ENCODE measurements at regions not wholly inside any gene's neighbourhood (a gene's known extent, or its start where the extent isn't known, plus 50 kb on each side); places are given as distances from the start of the nearest gene placed in this dataset.

DNA sequence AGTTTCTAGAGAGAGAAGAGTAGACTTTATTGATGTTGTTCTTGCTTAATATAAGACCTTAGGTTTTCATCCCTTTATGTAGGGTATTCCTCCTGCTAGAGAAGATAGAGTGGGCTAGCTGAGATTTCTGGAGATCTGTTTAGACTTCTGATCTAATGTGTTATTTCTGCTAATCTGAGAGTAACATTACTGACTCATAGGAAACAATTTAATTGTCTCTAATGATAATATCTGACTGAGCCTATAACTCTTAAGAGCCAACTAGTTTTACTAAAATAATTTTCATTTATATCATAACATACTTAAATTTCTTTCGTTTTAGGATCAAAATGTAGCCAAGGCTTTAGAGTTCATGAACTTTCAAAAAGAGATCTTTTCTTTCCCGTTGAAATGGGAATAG, 618.7 kb upstream of the ZEB2 start:
- Histone ChIP-seq H3K27me3 (no peaks in the 10 kb centered on the region), H3K4me3 (ENCODE audit: low read depth in 1 of 2, low read length in 1 of 2) (no peak overlapping the region), H3K36me3 (no peaks in the 10 kb centered on the region), H3K27ac (no peak overlapping the region), H3K4me1 (ENCODE audit: control insufficient read depth in 1 of 2, insufficient read depth in 1 of 2, low read depth in 1 of 2, low read length in 1 of 2) (no peaks in the 10 kb centered on the region), H3K9me3 (no peaks in the 10 kb centered on the region)
- TF ChIP-seq, protein P1, sequence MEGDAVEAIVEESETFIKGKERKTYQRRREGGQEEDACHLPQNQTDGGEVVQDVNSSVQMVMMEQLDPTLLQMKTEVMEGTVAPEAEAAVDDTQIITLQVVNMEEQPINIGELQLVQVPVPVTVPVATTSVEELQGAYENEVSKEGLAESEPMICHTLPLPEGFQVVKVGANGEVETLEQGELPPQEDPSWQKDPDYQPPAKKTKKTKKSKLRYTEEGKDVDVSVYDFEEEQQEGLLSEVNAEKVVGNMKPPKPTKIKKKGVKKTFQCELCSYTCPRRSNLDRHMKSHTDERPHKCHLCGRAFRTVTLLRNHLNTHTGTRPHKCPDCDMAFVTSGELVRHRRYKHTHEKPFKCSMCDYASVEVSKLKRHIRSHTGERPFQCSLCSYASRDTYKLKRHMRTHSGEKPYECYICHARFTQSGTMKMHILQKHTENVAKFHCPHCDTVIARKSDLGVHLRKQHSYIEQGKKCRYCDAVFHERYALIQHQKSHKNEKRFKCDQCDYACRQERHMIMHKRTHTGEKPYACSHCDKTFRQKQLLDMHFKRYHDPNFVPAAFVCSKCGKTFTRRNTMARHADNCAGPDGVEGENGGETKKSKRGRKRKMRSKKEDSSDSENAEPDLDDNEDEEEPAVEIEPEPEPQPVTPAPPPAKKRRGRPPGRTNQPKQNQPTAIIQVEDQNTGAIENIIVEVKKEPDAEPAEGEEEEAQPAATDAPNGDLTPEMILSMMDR (IDR thresholded peaks at IDR 0.05), result no peak

DNA sequence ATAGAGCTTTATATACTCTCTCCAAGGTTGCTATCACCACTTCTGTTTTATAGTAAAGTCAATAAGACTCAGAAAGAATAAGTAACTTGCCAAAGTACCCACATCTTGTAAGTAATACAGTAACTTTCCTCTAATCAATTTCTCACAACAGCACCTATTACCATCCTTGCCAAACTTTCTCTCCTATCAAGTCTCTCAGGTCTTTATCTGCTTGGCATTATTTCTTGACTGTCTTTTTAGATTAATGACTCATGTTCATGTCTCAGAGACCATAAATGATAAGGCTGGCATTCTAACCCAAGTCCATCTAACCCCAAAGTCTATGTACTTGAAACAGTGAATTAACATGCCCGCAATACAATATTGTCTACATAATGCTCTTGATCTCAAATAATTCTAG, 618.0 kb upstream of the ZEB2 start:
- Histone ChIP-seq H3K27ac (no peak overlapping the region), H3K9me3 (no peaks in the 10 kb centered on the region), H3K4me1 (ENCODE audit: control insufficient read depth in 1 of 2, insufficient read depth in 1 of 2, low read depth in 1 of 2, low read length in 1 of 2) (no peaks in the 10 kb centered on the region), H3K27me3 (no peaks in the 10 kb centered on the region), H3K36me3 (no peaks in the 10 kb centered on the region), H3K4me3 (ENCODE audit: low read depth in 1 of 2, low read length in 1 of 2) (no peak overlapping the region)
- TF ChIP-seq, protein P1 (IDR thresholded peaks at IDR 0.05), result no peak

DNA sequence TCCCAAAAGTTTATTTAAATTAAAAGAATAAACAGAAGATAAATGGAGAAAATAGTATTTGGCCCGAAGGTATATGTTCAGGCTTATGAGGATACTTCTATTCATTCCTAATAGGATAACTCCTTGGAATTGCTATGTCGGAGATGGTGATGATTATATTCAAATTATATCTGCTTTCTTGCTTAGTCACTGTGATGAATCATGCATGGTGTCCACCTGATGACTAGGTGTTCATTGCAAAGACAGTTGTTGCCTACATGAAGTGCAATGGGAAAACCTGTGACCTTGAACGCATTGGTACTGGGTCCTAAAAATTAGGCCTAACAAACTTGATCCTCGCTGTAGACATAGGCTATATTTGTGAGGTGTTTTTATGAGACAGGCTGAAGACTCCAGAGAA, 617.3 kb upstream of the ZEB2 start:
- H3K4me3 ChIP-seq (ENCODE audit: low read depth in 1 of 2, low read length in 1 of 2), result no peak overlapping the region
- TF ChIP-seq, protein P1 (IDR thresholded peaks at IDR 0.05), result no peak
- no peaks in the 10 kb centered on the region for H3K36me3 ChIP-seq

DNA sequence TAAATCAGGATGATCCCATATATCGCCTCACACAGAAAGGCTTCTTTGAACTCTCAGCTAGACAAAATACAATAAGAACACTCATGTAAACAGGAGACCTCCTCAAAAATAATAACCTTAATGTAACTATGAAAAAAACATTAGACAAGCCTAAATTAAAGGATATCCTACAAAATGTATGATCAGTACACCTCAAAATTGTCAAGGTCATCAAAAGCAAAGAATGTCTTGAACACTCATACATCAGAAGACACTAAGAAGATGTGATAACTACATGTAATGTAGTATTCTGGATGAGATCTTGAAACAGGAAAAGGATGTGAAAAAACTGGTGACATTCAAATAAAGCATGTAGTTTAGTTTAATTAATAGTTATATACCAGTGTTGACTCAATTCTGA, 616.8 kb upstream of the ZEB2 start:
- Histone ChIP-seq H3K9me3 (no peaks in the 10 kb centered on the region), H3K4me1 (ENCODE audit: control insufficient read depth in 1 of 2, insufficient read depth in 1 of 2, low read depth in 1 of 2, low read length in 1 of 2) (no peaks in the 10 kb centered on the region), H3K36me3 (no peaks in the 10 kb centered on the region), H3K27ac (no peak overlapping the region), H3K27me3 (no peaks in the 10 kb centered on the region), H3K4me3 (ENCODE audit: low read depth in 1 of 2, low read length in 1 of 2) (no peak overlapping the region)
- TF ChIP-seq, protein P1 (IDR thresholded peaks at IDR 0.05), result no peak

More for the DNA sequence above, 617.3 kb upstream of the ZEB2 start:
- no peaks in the 10 kb centered on the region for H3K9me3 ChIP-seq
- no peak overlapping the region for H3K27ac ChIP-seq
- H3K4me1 ChIP-seq (ENCODE audit: control insufficient read depth in 1 of 2, insufficient read depth in 1 of 2, low read depth in 1 of 2, low read length in 1 of 2), result no peaks in the 10 kb centered on the region
- H3K27me3 ChIP-seq, result no peaks in the 10 kb centered on the region

DNA sequence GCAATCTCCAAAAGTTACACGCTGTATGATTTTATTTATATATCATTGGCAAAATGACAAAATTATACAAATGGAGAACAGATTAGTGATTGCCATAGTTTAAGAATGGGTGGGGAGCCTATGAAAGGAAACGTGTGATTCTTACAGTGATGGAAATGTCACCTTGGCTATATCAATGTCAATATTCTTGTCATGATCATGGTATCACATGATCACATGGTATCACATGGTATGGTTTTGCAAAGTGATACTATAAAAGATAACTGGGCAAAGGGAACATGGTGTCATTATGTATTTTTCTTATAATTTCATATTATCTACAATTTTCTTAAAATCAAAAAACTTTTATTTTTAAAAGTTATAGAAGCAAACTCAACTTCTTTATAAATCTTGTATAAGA, 606.2 kb upstream of the ZEB2 start:
- Histone ChIP-seq H3K9me3 (no peaks in the 10 kb centered on the region), H3K27me3 (no peaks in the 10 kb centered on the region)
- TF ChIP-seq, protein P1 (IDR thresholded peaks at IDR 0.05), result no peak

DNA sequence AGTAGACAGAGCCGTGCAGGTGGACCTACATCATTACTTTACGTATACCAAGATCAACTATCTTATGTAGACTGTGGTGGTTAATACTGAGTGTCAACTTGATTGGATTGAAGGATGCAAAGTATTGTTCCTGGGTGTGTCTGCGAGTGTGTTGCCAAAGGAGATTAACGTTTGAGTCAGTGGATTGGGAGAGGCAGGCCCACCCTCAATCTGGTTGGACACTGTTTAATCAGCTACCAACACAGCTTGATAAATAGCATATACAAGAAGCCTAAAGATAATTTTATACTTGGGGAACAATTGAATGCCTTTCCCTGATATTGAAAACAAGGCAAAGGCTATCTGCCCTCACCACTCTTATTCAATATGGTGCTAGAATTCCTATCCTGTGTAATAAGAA, 604.2 kb upstream of the ZEB2 start:
- Histone ChIP-seq H3K27ac (no peak overlapping the region), H3K9me3 (no peaks in the 10 kb centered on the region), H3K36me3 (no peaks in the 10 kb centered on the region), H3K4me3 (ENCODE audit: low read depth in 1 of 2, low read length in 1 of 2) (no peak overlapping the region), H3K4me1 (ENCODE audit: control insufficient read depth in 1 of 2, insufficient read depth in 1 of 2, low read depth in 1 of 2, low read length in 1 of 2) (no peaks in the 10 kb centered on the region), H3K27me3 (no peaks in the 10 kb centered on the region)
- TF ChIP-seq, protein P1 (IDR thresholded peaks at IDR 0.05), result no peak

More for the DNA sequence above, 606.2 kb upstream of the ZEB2 start:
- Histone ChIP-seq H3K4me1 (ENCODE audit: control insufficient read depth in 1 of 2, insufficient read depth in 1 of 2, low read depth in 1 of 2, low read length in 1 of 2) (no peaks in the 10 kb centered on the region), H3K27ac (no peak overlapping the region), H3K4me3 (ENCODE audit: low read depth in 1 of 2, low read length in 1 of 2) (no peak overlapping the region), H3K36me3 (no peaks in the 10 kb centered on the region)

Measured in neutrophil (primary cell).